Type B pancreatic cell (in vitro differentiated cells): ENCODE measurements at regions not wholly inside any gene's neighbourhood (a gene's known extent, or its start where the extent isn't known, plus 50 kb on each side); places are given as distances from the start of the nearest gene placed in this dataset.

ENCODE experiments used
- DNase-seq: peaks from one replicate; pipeline ENCODE4 v3.0.0; 2021; ENCODE audit warnings: mixed read lengths; ENCODE audit not compliant: unreplicated experiment; ENCODE audit errors: extremely low spot score
- H3K27ac Mint-ChIP-seq: 2 replicates; pipeline ENCODE4 v1.8.0; 2021; ENCODE audit warnings: mild to moderate bottlenecking, mixed read lengths
- H3K27me3 Mint-ChIP-seq: 2 replicates; pipeline ENCODE4 v1.8.0; 2021; ENCODE audit warnings: mixed read lengths
- H3K36me3 Mint-ChIP-seq: 2 replicates; pipeline ENCODE4 v1.8.0; 2021; ENCODE audit warnings: mixed read lengths
- H3K4me1 Mint-ChIP-seq: one replicate; pipeline ENCODE4 v1.8.0; 2021; ENCODE audit warnings: mixed read lengths; ENCODE audit not compliant: unreplicated experiment
- H3K4me3 Mint-ChIP-seq: 2 replicates; pipeline ENCODE4 v1.8.0; 2021; ENCODE audit warnings: mild to moderate bottlenecking, mixed read lengths
- H3K9me3 Mint-ChIP-seq: 2 replicates; pipeline ENCODE4 v1.8.0; 2021; ENCODE audit warnings: mixed read lengths
- TF ChIP-seq, protein P1 (sequence below): fragments of 200-600 bp; sonication (generic); conservative IDR thresholded peaks from 2 replicates; pipeline ENCODE4 v1.5.0; 2021; ENCODE audit warnings: antibody characterized with exemption, mild to moderate bottlenecking

DNA sequence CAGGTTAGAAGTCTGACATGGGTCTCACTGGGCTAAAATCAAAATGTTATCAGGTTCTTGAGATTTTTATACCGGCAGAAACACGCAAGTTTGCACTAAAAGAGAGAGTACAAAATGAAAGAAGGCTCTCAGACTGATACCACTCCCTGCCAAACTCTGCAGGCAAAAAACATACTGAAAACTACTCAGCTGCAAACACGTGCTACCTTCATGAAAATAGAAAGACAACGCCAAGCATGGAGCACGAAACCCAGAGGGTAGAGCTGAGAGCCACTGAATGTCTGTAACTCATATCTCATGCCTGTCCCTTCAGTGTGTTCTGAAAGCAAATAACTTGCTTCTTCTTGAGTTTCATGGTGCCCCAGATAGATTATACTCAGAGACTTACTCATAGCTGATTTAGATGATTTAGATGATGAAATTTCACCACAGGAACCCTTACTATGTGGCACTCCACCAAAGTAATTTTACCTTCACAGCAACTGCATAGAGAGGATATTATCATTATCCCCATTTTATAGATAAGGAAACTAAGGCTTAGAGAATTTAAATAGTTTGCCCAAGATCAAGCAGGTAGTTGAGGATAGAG lies 313.0 kb upstream of the SLC39A10 start:
- no peaks in the 10 kb centered on the region for H3K9me3 Mint-ChIP-seq
- no peaks in the 10 kb centered on the region for H3K4me1 Mint-ChIP-seq
- H3K27ac Mint-ChIP-seq: no peak overlapping the region
- no peak for DNase-seq
- H3K4me3 Mint-ChIP-seq: no peak overlapping the region
- TF ChIP-seq, protein P1, sequence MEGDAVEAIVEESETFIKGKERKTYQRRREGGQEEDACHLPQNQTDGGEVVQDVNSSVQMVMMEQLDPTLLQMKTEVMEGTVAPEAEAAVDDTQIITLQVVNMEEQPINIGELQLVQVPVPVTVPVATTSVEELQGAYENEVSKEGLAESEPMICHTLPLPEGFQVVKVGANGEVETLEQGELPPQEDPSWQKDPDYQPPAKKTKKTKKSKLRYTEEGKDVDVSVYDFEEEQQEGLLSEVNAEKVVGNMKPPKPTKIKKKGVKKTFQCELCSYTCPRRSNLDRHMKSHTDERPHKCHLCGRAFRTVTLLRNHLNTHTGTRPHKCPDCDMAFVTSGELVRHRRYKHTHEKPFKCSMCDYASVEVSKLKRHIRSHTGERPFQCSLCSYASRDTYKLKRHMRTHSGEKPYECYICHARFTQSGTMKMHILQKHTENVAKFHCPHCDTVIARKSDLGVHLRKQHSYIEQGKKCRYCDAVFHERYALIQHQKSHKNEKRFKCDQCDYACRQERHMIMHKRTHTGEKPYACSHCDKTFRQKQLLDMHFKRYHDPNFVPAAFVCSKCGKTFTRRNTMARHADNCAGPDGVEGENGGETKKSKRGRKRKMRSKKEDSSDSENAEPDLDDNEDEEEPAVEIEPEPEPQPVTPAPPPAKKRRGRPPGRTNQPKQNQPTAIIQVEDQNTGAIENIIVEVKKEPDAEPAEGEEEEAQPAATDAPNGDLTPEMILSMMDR: no peak
- H3K36me3 Mint-ChIP-seq: no peaks in the 10 kb centered on the region
- H3K27me3 Mint-ChIP-seq: peaks cover 9% of the 10 kb centered on the region

DNA sequence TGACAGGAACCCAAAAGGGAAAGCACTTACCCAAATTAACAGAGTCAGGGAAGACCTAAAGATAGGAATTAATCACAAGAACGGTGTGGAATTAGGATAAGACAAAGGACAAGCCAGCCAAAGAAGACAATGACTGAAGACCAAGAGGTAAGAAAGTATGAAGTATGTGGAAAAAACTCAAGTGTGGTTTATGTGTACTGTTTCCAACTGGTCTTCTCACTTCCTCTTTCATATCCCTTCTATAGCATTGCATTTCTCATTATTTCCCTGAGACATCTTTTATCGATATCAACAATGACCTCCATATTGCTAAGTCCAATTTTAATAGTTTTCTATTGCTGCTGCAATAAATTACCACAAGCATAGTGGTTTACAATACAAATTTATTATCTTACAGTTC lies 313.5 kb upstream of the SLC39A10 start:
- no peak for DNase-seq
- H3K4me3 Mint-ChIP-seq: no peak overlapping the region
- H3K4me1 Mint-ChIP-seq: no peaks in the 10 kb centered on the region
- H3K27ac Mint-ChIP-seq: no peak overlapping the region
- no peaks in the 10 kb centered on the region for H3K36me3 Mint-ChIP-seq
- TF ChIP-seq, protein P1: no peak
- peaks cover 11% of the 10 kb centered on the region for H3K27me3 Mint-ChIP-seq
- no peaks in the 10 kb centered on the region for H3K9me3 Mint-ChIP-seq

DNA sequence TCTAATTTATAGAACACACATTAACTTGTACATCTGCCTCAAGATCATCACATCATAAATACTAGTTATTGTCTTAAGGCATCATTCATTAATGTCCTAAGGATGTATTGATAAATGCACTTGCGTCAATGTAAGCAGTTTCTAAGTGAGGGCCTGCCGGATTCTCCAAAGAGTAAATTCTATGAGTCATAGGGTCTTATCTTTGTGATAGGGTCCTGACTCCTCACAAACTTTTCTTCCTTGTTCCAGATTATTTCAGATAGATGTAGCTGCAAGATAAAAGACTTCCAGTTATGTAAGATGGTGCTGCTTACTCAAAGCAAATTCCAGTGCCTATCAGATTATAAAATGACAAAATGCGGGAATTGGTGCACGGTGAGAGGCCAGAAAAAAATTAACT lies 315.0 kb upstream of the SLC39A10 start:
- DNase-seq: no peak
- Mint-ChIP-seq H3K4me1 (no peaks in the 10 kb centered on the region), H3K27me3 (peaks cover 14% of the 10 kb centered on the region), H3K36me3 (no peaks in the 10 kb centered on the region), H3K4me3 (no peak overlapping the region), H3K27ac (no peak overlapping the region), H3K9me3 (no peaks in the 10 kb centered on the region)
- TF ChIP-seq, protein P1: no peak

DNA sequence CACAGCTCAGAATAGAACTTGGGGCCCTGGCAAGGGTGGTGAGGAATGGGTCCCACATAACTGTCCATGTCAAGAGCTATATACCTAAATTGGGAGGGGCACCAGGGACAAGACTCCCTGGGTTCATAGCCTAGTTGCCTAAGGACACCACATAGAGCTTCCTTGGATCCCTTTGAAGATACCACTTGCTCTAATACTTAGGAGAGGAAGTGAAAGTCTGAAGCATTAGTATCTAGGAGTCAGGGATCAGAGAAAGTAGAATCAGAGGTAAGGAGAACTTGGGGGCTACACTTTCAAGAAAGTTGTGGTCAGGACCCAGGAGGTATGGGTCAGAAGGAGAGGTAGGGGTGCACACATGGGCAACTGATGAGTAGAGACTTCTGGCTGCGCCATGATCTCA lies 318.2 kb upstream of the SLC39A10 start:
- no peak for DNase-seq
- Mint-ChIP-seq H3K27ac (no peak overlapping the region), H3K4me3 (no peak overlapping the region), H3K4me1 (no peaks in the 10 kb centered on the region), H3K27me3 (peaks cover 14% of the 10 kb centered on the region), H3K9me3 (peaks cover 3% of the 10 kb centered on the region), H3K36me3 (no peaks in the 10 kb centered on the region)
- TF ChIP-seq, protein P1: no peak

DNA sequence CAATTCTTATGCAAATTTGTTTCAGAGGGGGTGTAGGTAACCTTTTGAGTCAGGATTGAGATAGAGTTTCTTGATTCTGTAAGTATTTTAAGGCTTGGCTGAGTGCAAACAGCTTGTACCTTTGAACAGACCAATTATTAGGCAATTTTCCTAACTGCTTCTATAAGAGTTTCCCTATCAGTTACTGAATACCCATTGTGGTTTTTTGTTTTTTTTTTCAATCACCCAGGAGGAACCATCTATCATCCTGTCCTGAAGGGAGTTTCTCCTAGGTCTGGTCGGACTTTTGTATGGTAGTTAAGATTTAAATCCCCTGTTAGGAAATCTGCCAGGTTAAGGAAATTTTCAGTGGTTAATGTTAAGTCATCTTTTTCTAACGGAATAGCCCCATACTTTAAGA lies 319.4 kb upstream of the SLC39A10 start:
- no peaks in the 10 kb centered on the region for H3K4me1 Mint-ChIP-seq
- H3K9me3 Mint-ChIP-seq: peaks cover 5% of the 10 kb centered on the region
- no peak overlapping the region for H3K27ac Mint-ChIP-seq
- H3K27me3 Mint-ChIP-seq: peaks cover 17% of the 10 kb centered on the region
- no peak for DNase-seq
- TF ChIP-seq, protein P1: no peak
- H3K36me3 Mint-ChIP-seq: no peaks in the 10 kb centered on the region
- H3K4me3 Mint-ChIP-seq: no peak overlapping the region

DNA sequence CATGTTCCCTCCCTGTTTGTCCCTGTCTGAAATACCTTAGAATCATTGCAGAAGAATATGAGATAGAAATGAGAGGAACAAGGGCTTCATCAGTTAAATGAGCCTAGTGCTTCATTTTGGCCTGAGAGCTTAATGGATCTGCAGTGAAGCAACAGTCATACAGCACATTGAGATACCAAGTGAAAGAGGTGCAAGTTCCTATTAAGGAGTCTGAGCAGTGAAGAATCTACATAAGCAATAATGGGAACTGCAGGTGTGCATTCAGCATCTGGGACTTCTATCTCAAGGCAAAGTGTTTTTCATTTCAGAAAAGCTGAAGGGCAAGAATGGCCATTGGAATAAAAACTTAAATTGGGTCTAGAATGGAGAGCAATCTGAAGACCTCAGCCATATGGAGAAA lies 323.2 kb upstream of the SLC39A10 start:
- DNase-seq: no peak
- Mint-ChIP-seq H3K36me3 (no peaks in the 10 kb centered on the region), H3K4me1 (no peaks in the 10 kb centered on the region), H3K9me3 (peaks cover 5% of the 10 kb centered on the region), H3K4me3 (no peak overlapping the region), H3K27ac (no peak overlapping the region), H3K27me3 (peaks cover 16% of the 10 kb centered on the region)
- TF ChIP-seq, protein P1: no peak
